AG09309 (cell line): ENCODE measurements at regions not wholly inside any gene's neighbourhood (a gene's known extent, or its start where the extent isn't known, plus 50 kb on each side); places are given as distances from the start of the nearest gene placed in this dataset.
"Not testable (repeated sequence)": the region's sequence is repeated elsewhere in the genome, so short reads cannot be mapped to it uniquely, and the experiment has no call there.

Source experiments
- DNase-seq: peaks from one replicate; pipeline ENCODE4 v3.0.0-alpha.2; 2010; ENCODE audit warnings: low read depth
- H3K4me3 ChIP-seq: 2 replicates; pipeline ENCODE4 v1.5.1; 2011; ENCODE audit warnings: mild to moderate bottlenecking, low read depth, low read length, moderate library complexity; ENCODE audit not compliant: control insufficient read depth
- CTCF ChIP-seq: IDR thresholded peaks from 2 replicates; pipeline ENCODE4 v1.5.1; 2011; ENCODE audit warnings: mild to moderate bottlenecking, low read depth, low read length, inconsistent platforms; ENCODE audit not compliant: insufficient read depth, control insufficient read depth; ENCODE audit errors: missing control alignments

- H3K4me3 ChIP-seq, result no peak overlapping the region
- TF ChIP-seq CTCF, result no peak
- DNase-seq, result no peak
These were observed 50.9 kb downstream of the ANXA2R start for GRCh38 chr5:42989190-42989589.

GRCh38 chr5:42988568-42988967 is 51.6 kb downstream of the ANXA2R start:
- no peak for TF ChIP-seq CTCF
- H3K4me3 ChIP-seq, result no peak overlapping the region

GRCh38 chr5:42985129-42986037 is 54.7 kb downstream of the ANXA2R start:
- H3K4me3 ChIP-seq, result no peak overlapping the region
- DNase-seq, result no peak
- no peak for TF ChIP-seq CTCF

More at GRCh38 chr5:42988568-42988967, 51.6 kb downstream of the ANXA2R start:
- DNase-seq, result no peak

GRCh38 chr5:42984307-42984706 is 55.8 kb downstream of the ANXA2R start:
- TF ChIP-seq CTCF, result no peak
- no peak overlapping the region for H3K4me3 ChIP-seq
- no peak for DNase-seq

GRCh38 chr5:42982107-42982622 is 58.0 kb downstream of the ANXA2R start:
- no peak for DNase-seq
- H3K4me3 ChIP-seq, result no peak overlapping the region
- TF ChIP-seq CTCF, result no peak

GRCh38 chr5:42981417-42982106 is 58.6 kb downstream of the ANXA2R start:
- H3K4me3 ChIP-seq, DNase-seq: not testable (repeated sequence)

GRCh38 chr5:42981015-42981414 is 59.1 kb downstream of the ANXA2R start:
- DNase-seq, H3K4me3 ChIP-seq: not testable (repeated sequence)

GRCh38 chr5:42980391-42980790 is 59.7 kb downstream of the ANXA2R start:
- not testable (repeated sequence) for H3K4me3 ChIP-seq, DNase-seq

- H3K4me3 ChIP-seq, DNase-seq: not testable (repeated sequence)
These were observed 60.9 kb downstream of the ANXA2R start for GRCh38 chr5:42979242-42979641.
